Esophagus muscularis mucosa (tissue), 4 donors: ENCODE measurements at regions not wholly inside any gene's neighbourhood (a gene's known extent, or its start where the extent isn't known, plus 50 kb on each side); places are given as distances from the start of the nearest gene placed in this dataset.

Experiments used
- DNase-seq: peaks from one replicate; pipeline ENCODE4 v3.0.0-alpha.2; 2017; ENCODE audit errors: extremely low spot score
- H3K27ac ChIP-seq, 4 donors: fragments of 200-600 bp; sonication (generic); replicated peaks in 1 of 4; 1 replicate in 3 of 4; 2 replicates in 1 of 4; pipeline ENCODE4 v1.5.1; 2016 to 2019; ENCODE audit warnings: mild to moderate bottlenecking in 1 of 4
- H3K27me3 ChIP-seq, 4 donors: fragments of 200-600 bp; sonication (generic); one replicate each; pipeline versions ENCODE4 v1.5.1 to v1.6.0; 2016 to 2019
- H3K36me3 ChIP-seq, 4 donors: fragments of 200-600 bp; sonication (generic); one replicate each; pipeline ENCODE4 v1.5.1; 2016 to 2019
- H3K4me1 ChIP-seq, 4 donors: fragments of 200-600 bp; sonication (generic); one replicate each; pipeline ENCODE4 v1.5.1; 2016 to 2019
- H3K4me3 ChIP-seq, 4 donors: fragments of 200-600 bp; sonication (generic); 1 replicate in 2 of 4; 2 replicates in 2 of 4; pipeline ENCODE4 v1.5.1; 2016 to 2019; ENCODE audit warnings: mild to moderate bottlenecking in 4 of 4, moderate library complexity in 1 of 4
- H3K9me3 ChIP-seq, 4 donors: fragments of 200-600 bp; sonication (generic); 1 replicate in 3 of 4; 2 replicates in 1 of 4; pipeline ENCODE4 v1.5.1; 2016 to 2019
- EP300 ChIP-seq: sonication (generic); formaldehyde crosslinking; IDR thresholded peaks from one replicate; pipeline ENCODE4 v1.6.1; 2017; ENCODE audit warnings: antibody characterized with exemption
- POLR2A ChIP-seq: fragments of 450-650 bp; IDR thresholded peaks from one replicate; pipeline ENCODE4 v1.6.1; 2017; ENCODE audit warnings: antibody characterized with exemption, moderate library complexity, mild to moderate bottlenecking, low read depth
- POLR2AphosphoS5 ChIP-seq, 2 donors: sonication (generic); formaldehyde crosslinking; IDR thresholded peaks; one replicate each; pipeline ENCODE4 v1.6.1; 2017; ENCODE audit warnings: antibody characterized with exemption in 2 of 2
- WGBS: methylation state at CpG from one replicate; pipeline ENCODE4 v1.1.5; 2018; 5-methylcytosine and 5-hydroxymethylcytosine counted together
- intact Hi-C: fragments of 100-400 bp; cut with DNase I; formaldehyde crosslinking; loops from one replicate; pipeline ENCODE4 v1.15.1; 2023
- TF ChIP-seq, protein P1 (sequence below), 3 experiments: fragments of 200-600 bp in 2 of 3; fragments of 450-650 bp in 1 of 3; sonication (generic) in 2 of 3; IDR thresholded peaks; one replicate each; pipeline ENCODE4 v1.5.1; 2017 to 2019; ENCODE audit warnings: antibody characterized with exemption in 3 of 3, mild to moderate bottlenecking in 2 of 3, moderate library complexity in 1 of 3

DNA sequence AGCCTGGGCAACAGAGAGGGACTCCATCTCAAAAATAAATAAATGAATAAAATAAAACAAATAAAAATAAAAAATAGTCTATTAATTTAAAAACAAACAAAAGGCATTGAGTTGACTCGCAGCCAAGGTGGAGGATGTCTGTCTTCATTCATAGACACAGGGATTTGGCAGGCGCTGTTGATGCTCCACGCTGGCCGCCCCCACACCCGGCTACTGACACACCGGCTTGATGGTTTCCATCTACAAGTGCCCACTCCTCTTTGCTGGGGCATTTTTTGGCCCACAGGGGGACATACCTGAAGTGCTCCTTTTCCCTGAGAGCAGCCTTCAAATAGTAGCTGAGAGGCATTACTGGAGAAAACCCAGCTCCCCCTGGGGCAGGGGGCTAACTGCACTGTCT lies 178.3 kb upstream of the RALGAPA2 start:
- Histone ChIP-seq H3K9me3 (no peaks in the 10 kb centered on the region), H3K27me3 (peaks cover 0 to 20% (median 0%) of the 10 kb centered on the region in 4 donors), H3K4me1 (no peaks in the 10 kb centered on the region), H3K4me3 (no peak overlapping the region), H3K36me3 (no peaks in the 10 kb centered on the region), H3K27ac (no peak overlapping the region)
- DNase-seq = no peak
- TF ChIP-seq POLR2AphosphoS5 (IDR thresholded peaks at IDR 0.05) (no peak), POLR2A (no peak), EP300 (no peak)
- TF ChIP-seq, protein P1, sequence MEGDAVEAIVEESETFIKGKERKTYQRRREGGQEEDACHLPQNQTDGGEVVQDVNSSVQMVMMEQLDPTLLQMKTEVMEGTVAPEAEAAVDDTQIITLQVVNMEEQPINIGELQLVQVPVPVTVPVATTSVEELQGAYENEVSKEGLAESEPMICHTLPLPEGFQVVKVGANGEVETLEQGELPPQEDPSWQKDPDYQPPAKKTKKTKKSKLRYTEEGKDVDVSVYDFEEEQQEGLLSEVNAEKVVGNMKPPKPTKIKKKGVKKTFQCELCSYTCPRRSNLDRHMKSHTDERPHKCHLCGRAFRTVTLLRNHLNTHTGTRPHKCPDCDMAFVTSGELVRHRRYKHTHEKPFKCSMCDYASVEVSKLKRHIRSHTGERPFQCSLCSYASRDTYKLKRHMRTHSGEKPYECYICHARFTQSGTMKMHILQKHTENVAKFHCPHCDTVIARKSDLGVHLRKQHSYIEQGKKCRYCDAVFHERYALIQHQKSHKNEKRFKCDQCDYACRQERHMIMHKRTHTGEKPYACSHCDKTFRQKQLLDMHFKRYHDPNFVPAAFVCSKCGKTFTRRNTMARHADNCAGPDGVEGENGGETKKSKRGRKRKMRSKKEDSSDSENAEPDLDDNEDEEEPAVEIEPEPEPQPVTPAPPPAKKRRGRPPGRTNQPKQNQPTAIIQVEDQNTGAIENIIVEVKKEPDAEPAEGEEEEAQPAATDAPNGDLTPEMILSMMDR (IDR thresholded peaks at IDR 0.05) = no peak
- intact Hi-C loops = no loop called here
- 87% methylated on average over 6 of the region's 6 CpGs for WGBS

DNA sequence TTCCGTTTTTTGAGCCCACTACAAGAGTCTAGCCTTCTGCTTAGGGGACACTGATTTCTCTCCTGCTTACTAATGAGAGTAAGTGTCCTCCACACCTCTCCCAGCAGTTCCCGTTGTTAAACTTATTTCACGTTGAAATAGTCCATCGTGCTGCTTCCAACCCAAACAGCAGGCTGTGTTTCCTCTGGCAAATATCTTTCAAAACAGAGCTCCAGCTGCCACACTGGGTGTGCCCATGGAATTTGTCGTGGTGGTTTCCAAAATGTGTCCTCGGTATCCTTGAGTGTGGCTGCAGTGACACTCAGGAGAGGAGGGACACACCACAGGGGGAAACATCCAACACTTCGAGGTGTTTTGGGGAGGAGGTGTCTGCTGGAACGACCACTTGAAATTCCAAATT lies 176.5 kb upstream of the RALGAPA2 start:
- Histone ChIP-seq H3K27ac (no peak overlapping the region), H3K4me1 (no peaks in the 10 kb centered on the region), H3K9me3 (no peaks in the 10 kb centered on the region), H3K4me3 (no peak overlapping the region), H3K36me3 (no peaks in the 10 kb centered on the region), H3K27me3 (peaks cover 0 to 29% (median 0%) of the 10 kb centered on the region in 4 donors)
- no peak for TF ChIP-seq POLR2AphosphoS5 (IDR thresholded peaks at IDR 0.05)
- TF ChIP-seq, protein P1 (IDR thresholded peaks at IDR 0.05) = no peak
- no peak for TF ChIP-seq POLR2A
- no peak for TF ChIP-seq EP300
- WGBS = 43% methylated on average over 8 of the region's 8 CpGs
- intact Hi-C loops = no loop called here
- no peak for DNase-seq

DNA sequence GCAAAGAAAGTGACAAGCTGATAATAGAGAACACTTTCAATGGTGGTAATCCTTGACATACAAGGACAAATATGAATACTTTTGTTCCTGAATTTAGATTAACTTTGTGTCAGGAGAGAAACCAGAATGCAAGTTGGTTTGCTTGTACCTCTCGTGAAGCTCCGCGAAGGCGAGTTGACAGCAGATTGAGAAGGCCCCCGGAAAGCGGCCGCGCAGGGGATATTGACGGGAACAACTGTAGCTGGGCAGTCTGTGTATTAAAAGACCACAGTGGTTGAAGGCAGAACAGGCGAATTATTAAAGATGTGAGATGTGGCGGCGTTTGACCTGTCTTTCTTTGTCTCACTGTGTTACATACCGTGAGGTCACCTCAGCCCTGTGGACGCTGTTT lies 175.8 kb upstream of the RALGAPA2 start:
- no peaks in the 10 kb centered on the region for H3K4me1 ChIP-seq
- H3K9me3 ChIP-seq = no peaks in the 10 kb centered on the region
- no peak for DNase-seq
- no peak for TF ChIP-seq EP300
- TF ChIP-seq POLR2AphosphoS5 (IDR thresholded peaks at IDR 0.05) = no peak
- TF ChIP-seq, protein P1 (IDR thresholded peaks at IDR 0.05) = no peak
- no peak for TF ChIP-seq POLR2A
- H3K27ac ChIP-seq = no peak overlapping the region
- H3K36me3 ChIP-seq = no peaks in the 10 kb centered on the region
- 85% methylated on average over 14 of the region's 14 CpGs for WGBS
- H3K4me3 ChIP-seq = no peak overlapping the region
- H3K27me3 ChIP-seq = peaks cover 0 to 29% (median 0%) of the 10 kb centered on the region in 4 donors
- intact Hi-C loops = no loop called here

- 56% methylated on average over 16 of the region's 19 CpGs for WGBS
- Histone ChIP-seq H3K27me3 (peaks cover 0 to 29% (median 0%) of the 10 kb centered on the region in 4 donors), H3K4me1 (no peaks in the 10 kb centered on the region), H3K27ac (no peak overlapping the region), H3K4me3 (no peak overlapping the region), H3K36me3 (no peaks in the 10 kb centered on the region), H3K9me3 (no peaks in the 10 kb centered on the region)
- TF ChIP-seq, protein P1 (IDR thresholded peaks at IDR 0.05) = no peak
- TF ChIP-seq POLR2AphosphoS5 (IDR thresholded peaks at IDR 0.05) (no peak), POLR2A (no peak), EP300 (no peak)
- DNase-seq = no peak
- intact Hi-C loops = no loop called here
Measured at GRCh38 chr20:20887593-20888265, 175.3 kb upstream of the RALGAPA2 start.

DNA sequence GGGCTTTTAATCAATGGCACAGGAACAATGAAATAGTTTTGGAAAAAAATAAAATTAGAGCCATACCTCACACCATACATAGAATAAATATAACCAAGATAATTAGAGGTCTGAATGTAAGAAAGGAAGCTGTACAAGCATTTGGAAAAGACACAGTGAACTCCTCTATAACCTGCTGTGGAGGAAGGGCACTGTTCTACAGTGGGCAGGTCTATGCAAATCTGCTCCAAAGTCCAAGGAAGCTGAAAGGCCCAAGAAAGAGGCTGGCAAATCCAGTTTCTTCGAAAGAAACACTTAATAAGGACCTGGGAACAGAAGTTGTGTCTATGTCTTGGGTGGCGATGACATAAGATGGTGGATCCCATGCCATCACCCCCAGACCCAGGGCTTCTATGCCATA lies 169.4 kb upstream of the RALGAPA2 start:
- TF ChIP-seq, protein P1 (IDR thresholded peaks at IDR 0.05) = no peak
- TF ChIP-seq EP300 = no peak
- no peak for TF ChIP-seq POLR2A
- TF ChIP-seq POLR2AphosphoS5 (IDR thresholded peaks at IDR 0.05) = no peak
- Histone ChIP-seq H3K4me1 (no peaks in the 10 kb centered on the region), H3K27ac (no peak overlapping the region), H3K4me3 (no peak overlapping the region), H3K9me3 (no peaks in the 10 kb centered on the region), H3K27me3 (peaks cover 0 to 26% (median 0%) of the 10 kb centered on the region in 4 donors), H3K36me3 (no peaks in the 10 kb centered on the region)
- intact Hi-C loops = no loop called here
- 74% methylated on average over 2 of the region's 2 CpGs for WGBS
- no peak for DNase-seq
